GM21619 (cell line): ENCODE measurements at regions not wholly inside any gene's neighbourhood (a gene's known extent, or its start where the extent isn't known, plus 50 kb on each side); places are given as distances from the start of the nearest gene placed in this dataset.

Experiments
- ATAC-seq: cut with Tn5 transposase; IDR thresholded peaks from one replicate; pipeline ENCODE4 v1.9.1; 2021; ENCODE audit not compliant: unreplicated experiment

DNA sequence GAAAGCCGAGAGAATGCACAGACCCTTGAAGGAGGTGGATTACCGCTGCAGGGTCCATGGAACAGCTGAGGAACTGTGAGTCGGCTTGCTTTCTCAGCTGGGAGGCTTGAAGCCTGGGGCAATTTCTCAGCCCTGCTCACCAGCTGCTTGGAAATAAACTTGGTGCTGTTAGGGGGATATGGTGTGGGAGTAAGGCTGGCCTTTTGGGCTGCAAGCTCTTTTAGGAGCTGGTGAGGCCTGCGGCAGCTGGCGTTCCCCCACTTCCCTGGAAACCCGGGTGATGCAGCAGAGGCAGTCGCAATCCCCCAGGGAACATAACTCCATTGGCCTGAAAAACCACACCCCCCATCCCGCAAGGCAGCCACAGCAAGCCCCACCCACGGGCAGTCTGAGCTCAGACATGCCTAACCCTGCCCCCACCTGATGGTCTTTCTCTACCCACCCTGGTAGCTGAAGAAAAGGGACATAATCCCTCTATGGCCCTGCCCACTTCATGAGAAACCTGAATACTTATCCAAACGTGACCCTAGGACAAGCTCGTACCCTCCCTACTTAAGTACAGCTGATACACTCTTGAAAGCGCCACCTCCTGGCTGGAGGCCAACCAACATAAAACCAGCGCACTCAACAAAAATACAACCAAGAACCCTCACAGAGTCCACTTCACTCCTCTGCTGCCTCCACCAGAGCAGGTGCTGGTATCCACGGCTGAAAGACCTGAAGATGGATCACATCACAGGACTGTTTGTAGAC lies 1995.8 kb downstream of the NCAM2 start:
- no peak for ATAC-seq

GRCh38 chr21:23003951-23004350 lies 2005.7 kb downstream of the NCAM2 start:
- no peak for ATAC-seq

DNA sequence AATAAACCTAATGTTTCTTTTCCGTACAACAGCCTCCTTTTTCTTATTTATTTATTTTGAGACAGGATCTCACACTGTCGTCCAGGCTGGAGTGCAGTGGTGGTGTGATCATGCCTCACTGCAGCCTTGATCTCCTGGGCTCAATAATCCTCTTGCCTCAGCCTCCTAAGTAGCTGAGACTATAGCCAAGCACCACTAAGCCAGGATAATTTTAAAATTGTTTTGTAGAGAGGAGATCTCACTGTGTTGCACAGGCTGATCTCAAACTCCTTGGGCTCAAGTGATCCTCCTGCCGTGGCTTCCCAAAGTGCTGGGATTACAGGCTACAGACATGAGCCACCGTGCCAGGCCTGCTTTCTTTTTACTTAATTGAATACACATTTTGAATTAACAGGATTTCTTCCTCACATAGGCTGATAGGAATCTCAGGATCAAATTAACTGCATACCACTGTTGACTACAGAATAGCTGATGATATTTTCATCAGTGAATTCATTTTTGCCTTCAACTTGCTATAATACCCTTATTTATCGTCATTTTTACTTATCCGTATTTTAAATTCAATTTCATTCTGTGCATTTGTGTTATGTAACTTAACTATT lies 2010.5 kb downstream of the NCAM2 start:
- no peak for ATAC-seq

DNA sequence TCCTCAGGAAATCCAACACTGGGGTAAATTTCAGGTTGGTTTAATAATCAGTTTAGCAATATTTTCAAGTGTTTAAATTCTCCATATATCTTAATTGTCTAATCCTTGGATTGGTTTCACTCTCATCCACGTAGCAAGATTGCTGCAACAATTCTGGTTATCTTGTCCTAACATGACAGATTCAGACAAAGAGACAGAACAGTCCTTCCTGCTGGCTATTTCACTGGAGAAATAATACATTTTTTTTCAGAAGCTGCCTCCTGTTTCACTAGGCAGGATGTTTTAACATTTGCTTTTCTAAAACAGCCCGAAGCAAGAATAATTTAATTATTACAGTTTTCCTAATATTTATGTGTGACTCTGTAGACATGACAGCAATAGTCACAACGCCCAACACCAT lies 2011.2 kb downstream of the NCAM2 start:
- no peak for ATAC-seq

DNA sequence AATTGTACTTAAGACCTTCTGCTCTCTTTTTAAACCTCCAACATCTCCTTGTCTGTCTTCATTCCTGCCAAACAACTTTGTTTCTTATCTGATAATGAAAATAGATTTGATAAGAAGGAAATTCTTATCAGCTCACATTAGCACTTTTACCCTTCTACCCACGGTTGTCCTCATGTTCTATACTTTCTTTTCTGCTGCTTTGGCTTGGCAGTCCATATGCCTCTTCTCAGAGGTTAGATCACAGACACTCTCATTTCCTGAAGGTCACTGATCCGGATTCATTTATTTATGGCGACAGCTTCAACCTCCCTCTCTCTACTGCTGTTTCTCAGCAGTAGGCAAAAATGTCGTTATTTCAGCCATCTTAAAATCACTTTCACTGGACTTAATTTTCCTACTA lies 2015.8 kb downstream of the NCAM2 start:
- no peak for ATAC-seq

DNA sequence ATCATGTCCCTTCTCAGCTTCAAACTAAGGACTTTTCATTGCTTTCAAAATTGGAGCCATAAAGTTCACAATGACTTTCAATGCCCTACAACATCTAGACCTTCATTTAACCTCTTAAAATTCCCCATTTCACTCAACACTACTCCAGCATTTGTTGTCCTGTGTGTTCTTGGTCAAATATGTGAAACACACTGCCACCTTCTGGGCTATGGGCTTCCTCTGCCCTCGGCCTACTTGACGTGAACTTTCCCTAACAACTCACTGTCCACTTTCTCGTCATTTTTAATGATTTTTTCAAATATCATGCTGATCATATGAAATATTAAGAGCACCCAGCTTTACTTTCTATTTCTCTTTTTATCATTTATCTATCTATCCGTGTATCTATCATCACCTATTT lies 2018.4 kb downstream of the NCAM2 start:
- ATAC-seq: no peak

DNA sequence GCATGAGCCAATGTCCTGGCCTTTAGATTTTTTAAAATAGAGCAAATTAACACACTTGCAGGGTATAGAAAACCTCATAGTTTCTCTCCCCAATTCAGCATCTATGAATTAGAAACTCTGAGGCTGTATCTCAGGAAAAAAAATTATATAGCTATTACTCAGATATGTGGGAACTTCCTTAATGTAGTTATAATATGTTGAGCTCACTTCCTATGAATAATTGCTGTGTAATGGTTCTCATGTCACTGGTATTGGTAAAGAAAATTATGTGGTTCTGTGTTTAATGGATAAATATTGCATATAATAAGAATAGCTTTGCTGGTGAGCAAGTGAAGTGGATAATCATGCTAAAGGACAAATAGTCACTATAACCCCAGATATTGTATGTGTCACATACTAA lies 2019.8 kb downstream of the NCAM2 start:
- no peak for ATAC-seq

GRCh38 chr21:23020969-23021368 lies 2022.8 kb downstream of the NCAM2 start:
- no peak for ATAC-seq

DNA sequence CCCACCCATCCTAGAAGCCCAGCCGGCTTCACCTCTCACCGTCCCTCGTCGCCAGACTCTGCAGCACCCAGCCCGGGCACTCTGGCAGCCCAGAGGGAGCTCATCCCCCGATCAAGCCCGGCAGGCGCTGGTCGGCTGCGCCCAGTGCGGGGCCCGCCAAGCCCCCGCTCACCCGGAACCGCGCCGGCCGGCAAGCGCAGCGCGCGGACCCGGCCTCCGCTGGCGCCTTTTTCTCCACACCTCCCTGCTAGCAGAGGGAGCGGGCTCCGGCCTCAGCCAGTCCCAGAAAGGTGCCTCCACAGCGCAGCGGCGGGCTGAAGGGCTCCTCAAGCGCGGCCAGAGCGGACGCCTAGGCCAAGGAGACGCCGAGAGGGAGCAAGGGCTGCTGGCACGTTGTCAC lies 2023.3 kb downstream of the NCAM2 start:
- no peak for ATAC-seq

- ATAC-seq: no peak
These were observed 2028.7 kb downstream of the NCAM2 start for GRCh38 chr21:23026878-23027277.

GRCh38 chr21:23039846-23040245 lies 2041.6 kb downstream of the NCAM2 start:
- ATAC-seq: no peak

DNA sequence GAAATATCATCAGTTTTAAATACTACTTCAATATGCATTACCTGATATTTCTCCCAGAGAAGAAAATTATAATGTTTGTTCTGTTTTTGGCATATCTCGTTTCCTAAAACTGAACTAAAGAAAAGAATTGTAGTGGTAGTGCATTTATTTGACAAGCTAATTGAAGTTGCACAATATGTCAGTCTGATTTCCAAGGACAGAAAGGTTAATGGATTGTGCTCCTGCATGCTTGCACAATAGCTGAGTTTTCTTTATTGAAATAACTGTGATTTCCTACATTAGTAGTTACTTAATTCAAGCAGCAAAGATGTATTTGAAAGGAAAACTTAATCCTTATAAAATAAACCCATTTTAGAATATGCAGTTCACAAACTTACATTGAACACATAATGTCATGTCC lies 2047.7 kb downstream of the NCAM2 start:
- ATAC-seq: no peak

DNA sequence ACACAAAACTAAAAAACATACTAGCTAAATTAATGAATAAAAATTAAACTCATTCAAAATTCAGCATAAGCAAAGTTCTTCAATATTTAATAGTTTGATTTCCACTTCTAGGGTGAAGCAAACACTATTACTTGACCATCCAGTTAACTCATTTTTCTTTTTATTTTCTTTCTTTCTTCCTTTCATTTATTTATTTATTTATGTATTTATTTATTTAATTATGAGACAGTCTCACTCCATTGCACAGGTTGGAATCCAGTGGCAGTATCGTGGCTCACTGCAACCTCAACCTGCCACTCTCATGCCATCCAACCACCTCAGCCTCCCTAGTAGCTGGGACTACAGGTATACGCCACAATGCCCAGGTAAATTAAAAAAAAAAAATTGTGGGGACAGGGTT lies 2069.5 kb downstream of the NCAM2 start:
- ATAC-seq: no peak

DNA sequence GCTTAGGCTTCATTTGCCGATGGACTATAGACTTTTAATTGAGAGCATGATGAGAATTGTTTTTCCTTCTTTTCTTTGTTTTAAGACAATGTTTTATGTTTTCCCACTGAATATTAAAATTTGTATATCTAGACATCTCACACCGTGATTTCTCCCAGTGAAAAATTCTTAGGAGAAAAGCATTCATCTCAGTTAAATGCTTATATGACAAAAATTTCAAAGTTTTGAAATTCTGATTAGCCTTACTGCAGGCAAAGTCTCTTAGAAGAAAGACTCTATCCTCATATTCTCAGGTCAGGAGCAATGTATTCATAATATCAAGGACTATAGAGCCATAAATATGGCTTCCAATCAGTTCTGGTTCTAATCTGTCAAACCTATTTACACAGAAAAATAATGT lies 2085.0 kb downstream of the NCAM2 start:
- ATAC-seq: no peak

GRCh38 chr21:23093259-23093658 lies 2095.1 kb downstream of the NCAM2 start:
- ATAC-seq: no peak

GRCh38 chr21:23099185-23099584 lies 2101.0 kb downstream of the NCAM2 start:
- no peak for ATAC-seq

DNA sequence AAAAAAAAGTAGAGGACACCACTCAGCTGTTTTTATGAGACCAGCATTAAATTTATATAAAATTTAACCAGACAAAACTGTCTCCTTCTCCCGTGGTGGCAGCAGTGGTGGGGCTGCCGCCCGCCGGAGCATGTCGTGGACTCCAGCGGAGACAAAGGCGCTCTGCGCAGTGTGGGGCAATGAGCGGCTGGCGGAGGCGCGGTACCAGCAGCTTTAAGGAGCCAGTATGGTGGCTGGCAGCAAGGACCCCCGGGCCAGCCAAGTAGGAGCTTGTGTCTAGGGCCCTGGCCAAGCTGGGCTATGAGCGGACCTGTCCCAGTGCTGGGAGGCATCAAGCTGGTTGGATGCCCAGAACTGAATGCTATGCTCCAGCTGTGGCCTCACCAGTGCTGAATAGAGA lies 2102.9 kb downstream of the NCAM2 start:
- ATAC-seq: no peak

DNA sequence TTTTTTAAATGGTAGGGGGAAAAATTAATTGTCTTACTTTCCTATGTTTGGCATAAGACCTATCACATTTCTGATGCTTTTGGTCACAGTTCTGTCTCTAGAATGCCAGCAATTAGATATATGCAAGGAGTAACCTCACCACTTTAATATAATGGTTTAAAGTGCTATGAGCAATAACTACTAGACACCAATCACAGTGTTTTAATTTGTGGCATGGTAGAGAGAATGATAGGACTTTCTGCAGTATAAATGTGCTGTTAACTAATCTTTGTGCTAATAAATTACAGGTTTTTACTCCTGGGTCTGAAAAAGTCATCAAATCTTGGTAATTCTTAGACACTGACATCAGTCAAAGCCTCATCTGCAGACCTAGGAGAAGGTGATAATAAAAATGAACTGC lies 2110.3 kb downstream of the NCAM2 start:
- no peak for ATAC-seq

- ATAC-seq: no peak
These were observed 2112.9 kb downstream of the NCAM2 start for GRCh38 chr21:23111070-23111600.

DNA sequence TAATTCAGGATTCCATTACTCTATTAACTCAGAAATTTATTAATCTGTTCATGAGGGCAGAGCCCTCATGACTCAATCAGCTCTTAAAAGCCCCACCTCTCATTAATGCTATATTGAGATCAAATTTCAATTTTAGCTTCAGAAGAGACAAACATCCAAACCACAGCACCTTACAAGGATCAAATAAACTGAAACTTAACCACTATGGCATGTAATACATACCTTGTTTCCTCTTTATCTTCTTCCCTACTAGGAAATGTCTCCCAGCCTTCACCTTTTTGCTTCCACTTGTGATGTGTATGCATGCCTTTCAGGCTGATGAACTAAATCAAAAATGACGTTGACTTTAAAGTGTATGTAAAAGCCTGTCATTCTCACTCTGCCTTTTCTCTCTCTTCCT lies 2121.3 kb downstream of the NCAM2 start:
- no peak for ATAC-seq

GRCh38 chr21:23127973-23128372 lies 2129.8 kb downstream of the NCAM2 start:
- ATAC-seq: no peak

GRCh38 chr21:23130308-23130707 lies 2132.1 kb downstream of the NCAM2 start:
- ATAC-seq: no peak

- no peak for ATAC-seq
These were observed 2133.0 kb downstream of the NCAM2 start for GRCh38 chr21:23131177-23131576.
